ENCODE measurements at regions not wholly inside any gene's neighbourhood (a gene's known extent, or its start where the extent isn't known, plus 50 kb on each side); places are given as distances from the start of the nearest gene placed in this dataset.

DNA sequence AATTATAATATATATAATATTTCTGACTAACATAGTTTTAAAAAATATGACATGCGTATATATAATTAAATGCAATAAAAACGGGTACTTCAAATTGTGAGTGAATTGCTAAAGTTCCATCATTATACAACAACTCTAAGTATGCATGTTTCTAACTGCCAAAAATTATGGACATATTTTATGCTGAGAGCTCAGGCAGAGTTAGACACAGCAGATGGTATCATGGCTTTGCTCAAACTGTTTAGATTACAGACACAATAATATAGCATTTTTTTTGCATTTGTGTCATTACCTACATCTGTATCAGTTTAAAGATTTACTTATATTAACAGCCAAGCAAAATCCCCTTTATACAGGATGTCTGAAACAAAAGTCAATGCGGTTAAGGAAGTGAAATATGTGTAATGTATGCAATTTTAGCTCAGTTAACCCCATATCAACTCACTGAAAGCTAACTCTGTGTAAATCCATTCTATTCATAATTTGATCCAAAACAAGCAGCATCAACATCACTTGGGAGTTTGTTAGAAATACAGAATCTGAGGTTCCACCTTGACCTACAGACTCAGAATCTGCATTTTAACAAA is 119.1 kb upstream of the CNKSR2 start:
- TF ChIP-seq, protein P1, sequence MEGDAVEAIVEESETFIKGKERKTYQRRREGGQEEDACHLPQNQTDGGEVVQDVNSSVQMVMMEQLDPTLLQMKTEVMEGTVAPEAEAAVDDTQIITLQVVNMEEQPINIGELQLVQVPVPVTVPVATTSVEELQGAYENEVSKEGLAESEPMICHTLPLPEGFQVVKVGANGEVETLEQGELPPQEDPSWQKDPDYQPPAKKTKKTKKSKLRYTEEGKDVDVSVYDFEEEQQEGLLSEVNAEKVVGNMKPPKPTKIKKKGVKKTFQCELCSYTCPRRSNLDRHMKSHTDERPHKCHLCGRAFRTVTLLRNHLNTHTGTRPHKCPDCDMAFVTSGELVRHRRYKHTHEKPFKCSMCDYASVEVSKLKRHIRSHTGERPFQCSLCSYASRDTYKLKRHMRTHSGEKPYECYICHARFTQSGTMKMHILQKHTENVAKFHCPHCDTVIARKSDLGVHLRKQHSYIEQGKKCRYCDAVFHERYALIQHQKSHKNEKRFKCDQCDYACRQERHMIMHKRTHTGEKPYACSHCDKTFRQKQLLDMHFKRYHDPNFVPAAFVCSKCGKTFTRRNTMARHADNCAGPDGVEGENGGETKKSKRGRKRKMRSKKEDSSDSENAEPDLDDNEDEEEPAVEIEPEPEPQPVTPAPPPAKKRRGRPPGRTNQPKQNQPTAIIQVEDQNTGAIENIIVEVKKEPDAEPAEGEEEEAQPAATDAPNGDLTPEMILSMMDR (conservative IDR thresholded peaks at IDR 0.05 in 1 of 2, IDR thresholded peaks at IDR 0.05 in 1 of 2; ENCODE audit: low read depth in 1 of 2, low read length in 2 of 2) = no peak
- no peak for TF ChIP-seq EZH2 (IDR thresholded peaks at IDR 0.05; ENCODE audit: low read length, missing control alignments)

All from fibroblast of lung (primary cell).